K562 (cell line): ENCODE measurements at regions not wholly inside any gene's neighbourhood (a gene's known extent, or its start where the extent isn't known, plus 50 kb on each side); places are given as distances from the start of the nearest gene placed in this dataset.

Experiments used
- ATAC-seq: fragments of 200-7000 bp; cut with Tn5 transposase; 3 replicates; pipeline ENCODE4 v1.9.1; 2020; ENCODE audit warnings: moderate library complexity
- BruUV-seq: library from RNA; stranded (reverse); fragments of 400-500 nt; replicated peaks from 2 replicates; lab custom pipeline; 2021; lab: Mats Ljungman, UMichigan
- CTCF ChIA-PET: fragments of 300-600 bp; formaldehyde crosslinking; extraction: SDS; loops from one replicate; lab custom pipeline; 2021; ENCODE audit warnings: low intra/inter-chr PET ratio; lab: Yijun Ruan, JAX
- POLR2A ChIA-PET: fragments of 300-600, 350-650 bp; sonication (Branson Sonifier 250); formaldehyde crosslinking; extraction: SDS; loops from one replicate; lab custom pipeline; 2021; ENCODE audit warnings: antibody characterized with exemption, inconsistent platforms; lab: Yijun Ruan, JAX
- DNase-seq, 4 experiments: peaks; one replicate each; pipeline versions ENCODE4 v3.0.0 to v3.0.0-alpha.2; 2011 to 2018; ENCODE audit warnings: low spot score in 3 of 4, mixed read lengths in 3 of 4; ENCODE audit errors: extremely low read depth in 1 of 4
- FAIRE-seq: peaks from 2 replicates; lab custom pipeline; 2011; peaks lifted over from hg19 to GRCh38; lab: Jason Lieb, UNC
- H2AFZ ChIP-seq: 2 replicates; pipeline ENCODE4 v1.6.0; 2011; ENCODE audit warnings: low read depth, low read length, control low read depth, inconsistent platforms
- H3K27ac ChIP-seq: fragments of 200-600 bp; 3 replicates; pipeline ENCODE4 v1.8.0; 2011; ENCODE audit warnings: low read depth, mild to moderate bottlenecking, control low read depth, inconsistent platforms, low read length, moderate library complexity, mixed read lengths; ENCODE audit errors: extremely low read depth
- H3K27me3 ChIP-seq, 2 experiments: fragments of 300-600 bp in 1 of 2; 2 replicates in 1 of 2; 3 replicates in 1 of 2; pipeline versions ENCODE4 v1.6.0 to v1.8.0; 2011; ENCODE audit warnings: inconsistent platforms in 2 of 2, low read length in 2 of 2, mild to moderate bottlenecking in 1 of 2, mixed read lengths in 1 of 2, moderate library complexity in 1 of 2; ENCODE audit not compliant: control insufficient read depth in 2 of 2, insufficient read depth in 2 of 2
- H3K36me3 ChIP-seq: fragments of 300-600 bp; 3 replicates; pipeline ENCODE4 v1.8.0; 2011; ENCODE audit warnings: mild to moderate bottlenecking, low read length, inconsistent platforms; ENCODE audit not compliant: control insufficient read depth, insufficient read depth
- H3K4me1 ChIP-seq, 2 experiments: fragments of 200-600 bp in 1 of 2; replicated peaks in 1 of 2; 2 replicates in 1 of 2; 3 replicates in 1 of 2; pipeline versions ENCODE4 v1.5.1 to v1.8.0; 2011; ENCODE audit warnings: inconsistent platforms in 2 of 2, low read length in 2 of 2, mild to moderate bottlenecking in 1 of 2, mixed read lengths in 1 of 2, moderate library complexity in 1 of 2; ENCODE audit not compliant: control insufficient read depth in 2 of 2, insufficient read depth in 2 of 2
- H3K4me2 ChIP-seq: 2 replicates; pipeline ENCODE4 v1.6.1; 2011; ENCODE audit warnings: low read length, control low read depth, inconsistent platforms, mixed read lengths; ENCODE audit not compliant: insufficient read depth
- H3K4me3 ChIP-seq: fragments of 200-600 bp; sonication (generic), shearing (Covaris generic); 2 replicates; pipeline ENCODE4 v1.5.1; 2016; ENCODE audit warnings: control low read depth, inconsistent platforms
- H3K79me2 ChIP-seq: fragments of 200-600 bp; 3 replicates; pipeline ENCODE4 v1.8.0; 2011; ENCODE audit warnings: low read length, inconsistent platforms; ENCODE audit not compliant: control insufficient read depth, insufficient read depth
- H3K9ac ChIP-seq, 2 experiments: 2 replicates each; pipeline versions ENCODE4 v1.6.0 to v1.6.1; 2011; ENCODE audit warnings: low read depth in 2 of 2, low read length in 2 of 2, control low read depth in 1 of 2, inconsistent platforms in 1 of 2, mild to moderate bottlenecking in 1 of 2, mixed read lengths in 1 of 2; ENCODE audit not compliant: insufficient read depth in 1 of 2
- H3K9me1 ChIP-seq: one replicate; pipeline ENCODE4 v1.6.0; 2011; ENCODE audit warnings: inconsistent platforms, mild to moderate bottlenecking, low read length, moderate library complexity; ENCODE audit not compliant: control insufficient read depth, insufficient read depth
- H3K9me3 ChIP-seq: replicated peaks from 2 replicates; pipeline ENCODE4 v1.5.1; 2011; ENCODE audit warnings: low read depth, low read length, inconsistent platforms; ENCODE audit not compliant: control insufficient read depth, insufficient read depth
- H4K20me1 ChIP-seq: replicated peaks from 2 replicates; pipeline ENCODE4 v1.6.1; 2011; ENCODE audit warnings: low read length, inconsistent platforms, mixed read lengths; ENCODE audit not compliant: control insufficient read depth, insufficient read depth
- CBX2 ChIP-seq: fragments of 200-600 bp; sonication (generic); IDR thresholded peaks from one replicate; pipeline ENCODE4 v1.6.1; 2012; ENCODE audit warnings: mild to moderate bottlenecking, low read length, inconsistent platforms; ENCODE audit not compliant: insufficient read depth, poor library complexity, severe bottlenecking
- COPS2 ChIP-seq: fragments of 450-650 bp; conservative IDR thresholded peaks from 2 replicates; pipeline ENCODE4 v1.6.1; 2016; ENCODE audit warnings: mild to moderate bottlenecking, moderate library complexity
- GABPB1 ChIP-seq: sonication (generic); formaldehyde crosslinking; IDR thresholded peaks from 2 replicates; pipeline ENCODE4 v1.8.0; 2022; ENCODE audit warnings: mild to moderate bottlenecking, missing genetic modification reagents
- GTF2E2 ChIP-seq: fragments of 200-800 bp; sonication (Bioruptor generic); IDR thresholded peaks from 2 replicates; pipeline ENCODE4 v1.6.1; 2016; ENCODE audit warnings: missing genetic modification characterization, missing compliant biosample characterization
- HNRNPUL1 ChIP-seq: fragments of 200-400 bp; formaldehyde crosslinking; IDR thresholded peaks from 2 replicates; pipeline ENCODE4 v1.6.1; 2017; ENCODE audit warnings: low read length
- NFIX ChIP-seq: fragments of 250-450 bp; sonication (Bioruptor Pico); IDR thresholded peaks from 2 replicates; pipeline ENCODE4 v1.4.0; 2020; ENCODE audit warnings: low read depth, mild to moderate bottlenecking, moderate library complexity
- PTBP1 ChIP-seq: fragments of 200-400 bp; formaldehyde crosslinking; IDR thresholded peaks from 2 replicates; pipeline ENCODE4 v1.6.1; 2017; ENCODE audit warnings: low read depth, low read length
- TAF1 ChIP-seq: IDR thresholded peaks from 2 replicates; pipeline ENCODE4 v1.6.1; 2011; ENCODE audit warnings: mild to moderate bottlenecking, low read length, moderate library complexity; ENCODE audit not compliant: insufficient read depth, control insufficient read depth, severe bottlenecking; ENCODE audit errors: extremely low read depth
- ZFP1 ChIP-seq: fragments of 450-650 bp; formaldehyde crosslinking; IDR thresholded peaks from 2 replicates; pipeline ENCODE4 v1.4.0; 2020; ENCODE audit warnings: mild to moderate bottlenecking, mixed read lengths
- ZNF318 ChIP-seq, 2 experiments: fragments of 450-650 bp; IDR thresholded peaks; 2 replicates each; pipeline ENCODE4 v1.6.1; 2016; ENCODE audit warnings: mild to moderate bottlenecking in 2 of 2, borderline replicate concordance in 1 of 2, low read depth in 1 of 2, moderate library complexity in 1 of 2
- ZNF507 ChIP-seq: conservative IDR thresholded peaks from 2 replicates; pipeline ENCODE4 v1.6.1; 2017; ENCODE audit warnings: missing genetic modification characterization, missing compliant biosample characterization
- WGBS: fragments of 100-300 bp; shearing (Covaris generic); methylation state at CpG from one replicate; pipeline ENCODE4 v1.1.6; 2016; ENCODE audit warnings: low coverage, mixed read lengths; ENCODE audit not compliant: insufficient coverage; ENCODE audit errors: missing lambda C conversion rate; 5-methylcytosine and 5-hydroxymethylcytosine counted together
- in situ Hi-C: fragments of 300-500 bp; cut with MboI; formaldehyde crosslinking; loops from 4 replicates; pipeline ENCODE4 v1.15.0; 2018; ENCODE audit warnings: inconsistent platforms, mixed read lengths
- intact Hi-C: fragments of 100-400 bp; cut with micrococcal nuclease; formaldehyde crosslinking; loops from 2 replicates; pipeline ENCODE4 v1.14.2; 2022
- TF ChIP-seq, protein P1 (sequence below): sonication (generic); formaldehyde crosslinking; IDR thresholded peaks from 2 replicates; pipeline ENCODE4 v1.8.0; 2022; ENCODE audit warnings: mild to moderate bottlenecking, low read depth, missing genetic modification reagents
- TF ChIP-seq, protein P2 (sequence below): fragments of 250-450 bp; sonication (Bioruptor Pico); IDR thresholded peaks from 2 replicates; pipeline ENCODE4 v1.8.0; 2022; ENCODE audit warnings: inconsistent platforms, mild to moderate bottlenecking, moderate library complexity, borderline replicate concordance

GRCh38 chr20:39890697-39891096 is 798.3 kb downstream of the MAFB start:
- Histone ChIP-seq H3K4me1 (no peaks in the 10 kb centered on the region), H3K27ac (no peak overlapping the region), H4K20me1 (no peaks in the 10 kb centered on the region), H3K9ac (no peak overlapping the region), H3K9me3 (no peaks in the 10 kb centered on the region), H3K9me1 (no peaks in the 10 kb centered on the region), H3K79me2 (no peaks in the 10 kb centered on the region), H2AFZ (no peak overlapping the region), H3K36me3 (no peaks in the 10 kb centered on the region), H3K27me3 (no peaks in the 10 kb centered on the region), H3K4me2 (no peak overlapping the region), H3K4me3 (no peak overlapping the region)
- ATAC-seq (no peak), DNase-seq (no peak), FAIRE-seq (no peak)
- BruUV-seq: no TSS peak
- in situ Hi-C loops (no loop called here), intact Hi-C loops (no loop called here)
- CTCF ChIA-PET: no interaction called here
- TF ChIP-seq ZNF507 (tag): no peak
- TF ChIP-seq, protein P1, sequence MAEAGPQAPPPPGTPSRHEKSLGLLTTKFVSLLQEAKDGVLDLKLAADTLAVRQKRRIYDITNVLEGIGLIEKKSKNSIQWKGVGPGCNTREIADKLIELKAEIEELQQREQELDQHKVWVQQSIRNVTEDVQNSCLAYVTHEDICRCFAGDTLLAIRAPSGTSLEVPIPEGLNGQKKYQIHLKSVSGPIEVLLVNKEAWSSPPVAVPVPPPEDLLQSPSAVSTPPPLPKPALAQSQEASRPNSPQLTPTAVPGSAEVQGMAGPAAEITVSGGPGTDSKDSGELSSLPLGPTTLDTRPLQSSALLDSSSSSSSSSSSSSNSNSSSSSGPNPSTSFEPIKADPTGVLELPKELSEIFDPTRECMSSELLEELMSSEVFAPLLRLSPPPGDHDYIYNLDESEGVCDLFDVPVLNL: no peak
- no peak for TF ChIP-seq GABPB1 (CRISPR knock-in tag)
- TF ChIP-seq PTBP1: no peak
- no peak for TF ChIP-seq ZNF318 (IDR thresholded peaks at IDR 0.05; ENCODE audit: borderline replicate concordance in 1 of 2, low read depth in 1 of 2)
- no peak for TF ChIP-seq GTF2E2 (tag)
- no peak for TF ChIP-seq COPS2
- TF ChIP-seq TAF1: no peak
- TF ChIP-seq, protein P2, sequence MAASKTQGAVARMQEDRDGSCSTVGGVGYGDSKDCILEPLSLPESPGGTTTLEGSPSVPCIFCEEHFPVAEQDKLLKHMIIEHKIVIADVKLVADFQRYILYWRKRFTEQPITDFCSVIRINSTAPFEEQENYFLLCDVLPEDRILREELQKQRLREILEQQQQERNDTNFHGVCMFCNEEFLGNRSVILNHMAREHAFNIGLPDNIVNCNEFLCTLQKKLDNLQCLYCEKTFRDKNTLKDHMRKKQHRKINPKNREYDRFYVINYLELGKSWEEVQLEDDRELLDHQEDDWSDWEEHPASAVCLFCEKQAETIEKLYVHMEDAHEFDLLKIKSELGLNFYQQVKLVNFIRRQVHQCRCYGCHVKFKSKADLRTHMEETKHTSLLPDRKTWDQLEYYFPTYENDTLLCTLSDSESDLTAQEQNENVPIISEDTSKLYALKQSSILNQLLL: no peak
- TF ChIP-seq NFIX (CRISPR knock-in tag): no peak
- TF ChIP-seq HNRNPUL1: no peak
- TF ChIP-seq ZFP1 (CRISPR knock-in tag): no peak
- no peak for TF ChIP-seq CBX2
- 0% methylated on average over 1 of the region's 1 CpG for WGBS
- POLR2A ChIA-PET: no interaction called here
